Sigmoid colon (tissue), 6 donors: ENCODE measurements at regions not wholly inside any gene's neighbourhood (a gene's known extent, or its start where the extent isn't known, plus 50 kb on each side); places are given as distances from the start of the nearest gene placed in this dataset.

Experiments used
- DNase-seq: peaks from one replicate; pipeline ENCODE4 v3.0.0-alpha.2; 2019
- H3K27ac ChIP-seq, 4 donors: fragments of 200-600 bp; sonication (generic); one replicate each; pipeline ENCODE4 v1.5.1; 2016 to 2019; ENCODE audit warnings: mild to moderate bottlenecking in 1 of 4
- H3K27me3 ChIP-seq, 3 donors: fragments of 200-600 bp; sonication (generic); one replicate each; pipeline ENCODE4 v1.5.1; 2019; ENCODE audit warnings: mild to moderate bottlenecking in 1 of 3
- H3K36me3 ChIP-seq, 4 donors: fragments of 200-600 bp; sonication (generic); one replicate each; pipeline ENCODE4 v1.5.1; 2016 to 2019
- H3K4me1 ChIP-seq, 4 donors: fragments of 200-600 bp; sonication (generic); one replicate each; pipeline ENCODE4 v1.5.1; 2017 to 2019
- H3K4me3 ChIP-seq, 4 donors: fragments of 200-600 bp; sonication (generic); one replicate each; pipeline ENCODE4 v1.5.1; 2017 to 2019; ENCODE audit warnings: mild to moderate bottlenecking in 2 of 4, moderate library complexity in 1 of 4
- H3K9me3 ChIP-seq, 4 donors: fragments of 200-600 bp in 3 of 4; sonication (generic) in 3 of 4; one replicate each; pipeline versions ENCODE4 v1.5.1 to v1.6.1; 2013 to 2019
- CTCF ChIP-seq, 4 experiments: fragments of 450-650 bp in 3 of 4; fragments of 200-600 bp in 1 of 4; IDR thresholded peaks; one replicate each; pipeline ENCODE4 v1.5.1; 2016 to 2019; ENCODE audit warnings: antibody characterized with exemption in 4 of 4, mild to moderate bottlenecking in 3 of 4, moderate library complexity in 2 of 4
- EP300 ChIP-seq, 4 donors: sonication (generic); formaldehyde crosslinking; IDR thresholded peaks; one replicate each; pipeline ENCODE4 v1.6.1; 2017; ENCODE audit warnings: antibody characterized with exemption in 4 of 4
- POLR2A ChIP-seq, 2 donors: fragments of 450-650 bp; IDR thresholded peaks; one replicate each; pipeline ENCODE4 v1.6.1; 2016; ENCODE audit warnings: antibody characterized with exemption in 2 of 2, mild to moderate bottlenecking in 2 of 2, moderate library complexity in 2 of 2
- POLR2AphosphoS5 ChIP-seq, 4 donors: sonication (generic); formaldehyde crosslinking; IDR thresholded peaks; one replicate each; pipeline ENCODE4 v1.6.1; 2017; ENCODE audit warnings: antibody characterized with exemption in 4 of 4
- WGBS, 2 donors: extraction: QIAGEN DNeasy Blood & Tissue Kit; methylation state at CpG; one replicate each; pipeline ENCODE4 v1.1.7; 2013; 5-methylcytosine and 5-hydroxymethylcytosine counted together
- intact Hi-C: fragments of 100-400 bp; cut with DNase I; formaldehyde crosslinking; loops from one replicate; pipeline ENCODE4 v1.15.1; 2023
- donor health status: healthy with polysubstance abuse.
- donor health status: healthy.

GRCh38 chr11:70510106-70510505 lies 111.8 kb downstream of the CTTN start:
- no peak for DNase-seq
- Histone ChIP-seq H3K9me3 (peaks cover 0 to 18% (median 7%) of the 10 kb centered on the region in 4 donors), H3K36me3 (no peaks in the 10 kb centered on the region), H3K27me3 (no peaks in the 10 kb centered on the region), H3K4me3 (no peak overlapping the region), H3K4me1 (no peaks in the 10 kb centered on the region), H3K27ac (no peak overlapping the region)
- TF ChIP-seq POLR2A (IDR thresholded peaks at IDR 0.05) (no peak), POLR2AphosphoS5 (IDR thresholded peaks at IDR 0.05) (no peak), CTCF (IDR thresholded peaks at IDR 0.05) (no peak), EP300 (IDR thresholded peaks at IDR 0.05) (no peak)
- 97 to 98% methylated on average over 4 of the region's 4 CpGs for WGBS, 2 donors
- intact Hi-C loops: no loop called here

GRCh38 chr11:70510571-70510970 lies 112.2 kb downstream of the CTTN start:
- WGBS, 2 donors: 86 to 94% methylated on average over 6 of the region's 6 CpGs
- Histone ChIP-seq H3K27me3 (no peaks in the 10 kb centered on the region), H3K36me3 (no peaks in the 10 kb centered on the region), H3K27ac (no peak overlapping the region), H3K9me3 (peaks cover 0 to 18% (median 7%) of the 10 kb centered on the region in 4 donors), H3K4me3 (no peak overlapping the region), H3K4me1 (no peaks in the 10 kb centered on the region)
- TF ChIP-seq POLR2AphosphoS5 (IDR thresholded peaks at IDR 0.05) (no peak), POLR2A (IDR thresholded peaks at IDR 0.05) (no peak), CTCF (IDR thresholded peaks at IDR 0.05) (no peak), EP300 (IDR thresholded peaks at IDR 0.05) (no peak)
- no peak for DNase-seq
- intact Hi-C loops: no loop called here

GRCh38 chr11:70511345-70511744 lies 113.0 kb downstream of the CTTN start:
- Histone ChIP-seq H3K36me3 (no peaks in the 10 kb centered on the region), H3K27ac (no peak overlapping the region), H3K27me3 (no peaks in the 10 kb centered on the region), H3K4me3 (no peak overlapping the region), H3K9me3 (peaks cover 0 to 18% (median 7%) of the 10 kb centered on the region in 4 donors), H3K4me1 (no peaks in the 10 kb centered on the region)
- WGBS, 2 donors: 90 to 100% methylated on average over 1 of the region's 1 CpG
- intact Hi-C loops: no loop called here
- TF ChIP-seq POLR2AphosphoS5 (IDR thresholded peaks at IDR 0.05): no peak
- TF ChIP-seq CTCF (IDR thresholded peaks at IDR 0.05): no peak
- no peak for TF ChIP-seq EP300 (IDR thresholded peaks at IDR 0.05)
- TF ChIP-seq POLR2A (IDR thresholded peaks at IDR 0.05): no peak
- DNase-seq: no peak

GRCh38 chr11:70512716-70513115 lies 114.4 kb downstream of the CTTN start:
- TF ChIP-seq POLR2AphosphoS5 (IDR thresholded peaks at IDR 0.05) (no peak), CTCF (IDR thresholded peaks at IDR 0.05) (no peak), EP300 (IDR thresholded peaks at IDR 0.05) (no peak), POLR2A (IDR thresholded peaks at IDR 0.05) (no peak)
- intact Hi-C loops: no loop called here
- Histone ChIP-seq H3K36me3 (no peaks in the 10 kb centered on the region), H3K4me3 (no peak overlapping the region), H3K27me3 (no peaks in the 10 kb centered on the region), H3K4me1 (no peaks in the 10 kb centered on the region), H3K27ac (no peak overlapping the region), H3K9me3 (peaks cover 0 to 18% (median 7%) of the 10 kb centered on the region in 4 donors)
- DNase-seq: no peak

GRCh38 chr11:70517203-70517602 lies 118.9 kb downstream of the CTTN start:
- no peak for TF ChIP-seq POLR2AphosphoS5 (IDR thresholded peaks at IDR 0.05)
- no peak for TF ChIP-seq POLR2A (IDR thresholded peaks at IDR 0.05)
- TF ChIP-seq EP300 (IDR thresholded peaks at IDR 0.05): no peak
- no peak for TF ChIP-seq CTCF (IDR thresholded peaks at IDR 0.05)
- 82 to 90% methylated on average over 7 of the region's 7 CpGs for WGBS, 2 donors

More at GRCh38 chr11:70517203-70517602, 118.9 kb downstream of the CTTN start:
- H3K27me3 ChIP-seq: no peaks in the 10 kb centered on the region
- intact Hi-C loops: no loop called here
- H3K4me3 ChIP-seq: no peak overlapping the region
- no peaks in the 10 kb centered on the region for H3K36me3 ChIP-seq
- H3K4me1 ChIP-seq: no peaks in the 10 kb centered on the region
- no peak for DNase-seq
- H3K9me3 ChIP-seq: peaks cover 0 to 12% (median 3%) of the 10 kb centered on the region in 4 donors
- H3K27ac ChIP-seq: no peak overlapping the region
